Medulla oblongata (tissue), 1 donor: ENCODE measurements at regions not wholly inside any gene's neighbourhood (a gene's known extent, or its start where the extent isn't known, plus 50 kb on each side); places are given as distances from the start of the nearest gene placed in this dataset.
"Not testable (repeated sequence)": the region's sequence is repeated elsewhere in the genome, so short reads cannot be mapped to it uniquely, and the experiment has no call there.

Source experiments
- DNase-seq: peaks from one replicate; pipeline ENCODE4 v3.0.0-alpha.2; 2015; ENCODE audit errors: extremely low spot score

- DNase-seq = no peak
Observed at GRCh38 chr4:175033162-175033561, 115.0 kb downstream of the ADAM29 start.

- DNase-seq = no peak
Observed at GRCh38 chr4:175034007-175034406, 115.8 kb downstream of the ADAM29 start.

DNA sequence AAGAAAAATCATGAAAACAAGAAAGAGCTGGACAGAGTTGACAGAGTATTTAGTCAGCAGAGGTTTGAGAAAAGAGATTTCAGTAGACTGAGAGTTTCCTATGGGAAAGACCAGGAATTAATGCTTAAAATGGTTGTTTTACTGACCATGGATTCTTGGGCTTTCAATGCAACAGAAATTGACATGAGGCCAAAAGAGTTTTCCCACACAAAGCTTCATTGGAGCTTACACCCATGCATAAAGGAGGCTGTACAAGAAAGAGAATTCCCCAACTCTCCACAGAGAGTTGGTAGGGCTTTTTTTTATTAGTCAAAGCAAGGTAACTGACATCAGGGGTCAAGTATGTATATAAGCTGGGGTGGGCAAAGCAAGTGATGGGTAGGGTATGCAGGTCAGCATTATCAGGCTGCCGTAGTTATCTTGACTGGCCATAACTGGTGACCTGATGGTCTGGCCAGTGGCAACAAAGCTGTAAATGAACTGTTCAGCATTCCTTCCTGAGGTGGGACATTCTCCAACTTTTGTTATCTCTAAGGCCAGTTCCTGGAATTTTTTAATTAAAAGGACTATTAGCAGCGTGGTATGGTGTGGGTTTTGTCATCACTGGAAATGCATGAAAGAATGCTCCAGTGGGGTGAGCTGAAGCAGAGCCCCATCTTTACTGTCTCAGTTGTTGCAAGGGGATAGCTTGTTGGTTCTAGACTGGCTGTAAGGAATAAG, 117.0 kb downstream of the ADAM29 start:
- no peak for DNase-seq

- no peak for DNase-seq
Observed at GRCh38 chr4:175035905-175036304, 117.7 kb downstream of the ADAM29 start.

DNA sequence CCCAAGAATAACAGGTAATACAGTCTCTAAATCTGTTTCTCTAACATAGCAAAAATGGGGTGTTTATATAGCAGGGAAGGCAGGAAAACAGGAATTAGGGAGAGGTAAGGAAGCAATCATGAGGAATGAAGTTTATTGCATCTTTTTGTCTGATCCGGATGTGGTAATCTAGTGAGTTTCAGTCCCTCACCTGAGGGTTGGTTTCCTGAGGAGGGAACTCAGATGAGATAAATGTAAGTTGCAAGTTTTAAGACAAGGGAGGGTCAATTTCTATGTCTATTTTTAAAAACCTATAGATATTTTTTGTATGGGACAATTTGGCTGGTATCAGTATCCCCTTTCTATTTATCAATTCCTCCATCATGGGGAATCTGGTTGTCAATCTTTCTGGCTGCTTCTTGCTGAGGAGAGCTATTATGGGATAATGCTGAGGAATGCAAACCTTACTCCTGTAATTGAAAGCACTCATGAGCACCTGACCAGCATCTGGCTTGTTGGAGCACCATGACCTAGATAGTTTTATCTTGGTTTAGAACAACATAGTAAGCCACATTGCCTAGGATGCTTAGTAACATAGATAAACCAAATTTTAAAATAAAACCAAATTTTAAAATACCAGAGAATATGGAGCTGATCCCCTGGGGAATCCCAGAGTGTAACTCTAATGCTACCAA, 130.1 kb downstream of the ADAM29 start:
- DNase-seq = no peak

DNA sequence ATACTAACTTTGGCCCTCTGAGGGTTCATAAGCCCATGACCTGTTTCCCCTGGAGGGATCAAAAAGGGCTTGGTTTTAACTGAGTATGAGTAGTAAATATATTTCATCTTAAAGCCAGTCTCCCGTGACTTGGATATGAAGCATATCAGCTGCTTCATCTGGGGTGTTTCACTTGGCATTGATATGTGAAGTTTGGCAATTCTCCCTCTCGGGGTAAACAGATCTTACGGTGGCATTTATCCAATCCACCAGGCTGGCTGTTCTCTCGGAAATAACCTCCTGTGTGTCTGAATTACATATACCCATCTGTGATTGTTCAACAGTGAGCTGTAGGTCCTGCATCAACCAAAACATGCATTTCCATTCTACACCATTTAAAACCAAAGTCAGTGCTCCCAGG, 130.7 kb downstream of the ADAM29 start:
- DNase-seq = no peak

DNA sequence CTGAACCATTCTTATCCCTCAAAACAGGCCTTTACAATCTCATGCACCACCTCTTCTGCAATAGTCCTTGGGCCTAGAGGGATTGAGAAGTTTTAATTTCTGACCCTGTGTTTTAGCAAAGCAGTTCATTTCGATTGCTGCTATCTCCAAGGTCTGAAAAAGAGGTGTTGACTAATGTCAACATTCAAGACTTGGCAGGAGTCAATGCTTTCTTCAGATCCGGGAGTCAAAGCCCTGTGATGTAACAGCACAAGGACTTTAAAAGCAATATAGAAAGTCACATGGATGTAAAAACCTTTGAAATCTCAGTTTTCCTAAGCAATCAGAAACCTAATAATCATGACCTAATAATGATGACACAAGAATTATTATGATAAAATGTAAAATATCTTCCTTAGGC, 133.8 kb downstream of the ADAM29 start:
- no peak for DNase-seq

- DNase-seq = no peak
Observed at GRCh38 chr4:175054980-175055379, 136.8 kb downstream of the ADAM29 start.

DNA sequence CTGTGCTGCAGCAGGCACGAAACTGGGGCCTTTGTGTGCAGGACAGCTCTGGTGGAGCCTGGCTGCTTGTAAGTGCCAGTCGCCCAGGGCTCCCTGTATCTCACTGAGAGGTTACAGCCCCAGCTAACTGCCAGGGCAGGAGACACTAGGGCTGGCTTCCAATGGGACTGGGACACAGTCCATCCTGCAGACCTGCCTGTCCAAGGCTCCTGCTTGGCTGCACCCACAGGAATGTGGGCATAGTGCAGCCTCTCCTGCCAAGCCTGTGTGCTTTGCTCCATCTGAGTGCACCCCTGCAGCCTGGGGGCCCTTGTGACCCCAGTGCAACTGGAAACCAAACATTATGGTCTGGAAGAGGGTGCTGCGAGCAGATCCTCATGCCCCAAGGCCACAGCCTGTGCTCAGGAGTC, 144.0 kb downstream of the ADAM29 start:
- no peak for DNase-seq

- DNase-seq = no peak
Observed at GRCh38 chr4:175065228-175065627, 147.1 kb downstream of the ADAM29 start.

DNA sequence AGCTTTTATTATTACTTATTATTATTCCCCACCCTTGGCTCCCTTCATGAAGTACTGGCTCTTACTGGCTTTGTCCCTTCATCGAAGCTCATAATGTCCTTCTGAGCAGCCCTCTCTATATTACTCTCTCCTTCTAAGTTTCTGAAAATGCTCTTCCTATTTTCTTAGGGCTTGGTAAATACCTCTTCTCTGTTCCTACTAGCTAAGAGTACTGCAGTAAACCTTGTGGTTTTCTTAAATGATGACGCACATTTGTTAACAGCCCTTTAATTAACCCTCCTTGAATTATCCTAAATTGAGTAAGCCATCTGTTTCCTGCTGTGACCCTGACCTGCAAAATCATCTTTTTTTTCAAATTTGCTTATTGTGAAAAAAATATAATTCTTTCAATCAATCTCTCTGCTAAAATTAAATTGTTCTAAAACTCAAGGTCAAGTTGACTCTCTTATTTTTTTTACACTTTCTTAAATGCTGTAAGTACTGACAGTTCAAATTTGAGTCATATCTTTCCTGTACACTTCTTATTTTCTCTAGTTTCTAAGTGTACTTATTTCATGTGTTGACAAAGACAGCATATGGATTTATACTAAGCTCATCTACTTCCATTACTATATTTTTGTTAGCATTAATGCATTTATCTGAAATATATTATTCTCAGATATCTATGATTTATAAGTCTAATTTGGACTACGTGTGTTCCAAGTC, 148.9 kb downstream of the ADAM29 start:
- DNase-seq = no peak

DNA sequence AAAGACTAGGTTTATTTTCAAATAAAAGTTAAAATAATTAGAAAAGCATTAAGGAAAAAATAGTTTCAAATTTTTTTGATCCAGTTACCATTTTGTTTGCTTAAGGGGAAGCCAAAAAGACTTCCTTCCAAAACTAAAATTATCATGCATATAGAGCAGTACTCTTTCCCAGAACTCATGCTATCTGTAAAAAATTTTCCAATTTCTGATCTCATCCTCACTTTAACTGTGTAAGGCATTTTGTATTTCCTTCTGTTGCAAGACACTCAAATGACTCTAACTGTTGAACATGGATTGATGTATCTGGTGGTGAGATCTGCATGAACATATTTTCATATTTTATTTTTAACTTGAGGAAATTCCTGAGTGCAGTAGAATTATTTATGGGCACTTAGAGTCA, 150.1 kb downstream of the ADAM29 start:
- no peak for DNase-seq

DNA sequence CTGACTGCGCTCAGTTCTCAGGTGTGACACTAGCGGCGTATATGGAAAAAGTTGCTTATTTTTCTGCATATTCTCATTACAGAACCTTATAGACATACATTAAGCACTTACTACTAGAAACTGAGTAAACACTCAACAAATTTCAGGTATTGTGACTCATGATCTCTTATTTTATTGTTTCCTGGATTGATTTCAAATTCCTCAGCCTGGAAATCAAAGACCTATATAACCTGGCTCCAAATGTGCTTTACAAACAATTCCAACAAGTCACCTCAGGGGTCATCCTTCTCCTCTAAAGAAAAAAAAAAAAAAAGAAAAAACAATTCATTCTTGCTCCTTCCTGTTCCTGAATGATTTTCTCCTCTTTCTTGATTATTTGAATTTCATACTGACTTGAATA, 152.3 kb downstream of the ADAM29 start:
- DNase-seq = no peak

- no peak for DNase-seq
Observed at GRCh38 chr4:175071123-175071522, 153.0 kb downstream of the ADAM29 start.

DNA sequence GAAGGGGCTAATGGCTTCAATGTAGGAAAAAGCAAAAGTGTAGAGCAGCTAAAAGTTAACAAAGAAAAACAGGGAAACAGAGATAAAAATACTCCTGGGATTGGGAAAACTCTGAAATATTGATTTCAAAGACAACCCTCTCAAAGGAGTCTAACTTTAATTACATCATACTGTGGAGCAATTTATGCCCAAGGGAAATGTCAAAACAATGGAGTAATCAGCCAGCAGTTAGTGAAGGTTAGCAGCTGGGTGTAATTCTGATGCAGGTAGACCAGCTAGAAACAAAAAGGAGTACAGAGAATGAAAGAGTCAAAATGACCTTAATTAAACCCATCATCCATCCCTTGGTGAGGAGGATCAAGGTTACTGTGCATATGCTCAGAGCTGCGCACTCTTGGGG, 169.0 kb downstream of the ADAM29 start:
- no peak for DNase-seq

- DNase-seq = no peak
Observed at GRCh38 chr4:175090116-175090515, 172.0 kb downstream of the ADAM29 start.

DNA sequence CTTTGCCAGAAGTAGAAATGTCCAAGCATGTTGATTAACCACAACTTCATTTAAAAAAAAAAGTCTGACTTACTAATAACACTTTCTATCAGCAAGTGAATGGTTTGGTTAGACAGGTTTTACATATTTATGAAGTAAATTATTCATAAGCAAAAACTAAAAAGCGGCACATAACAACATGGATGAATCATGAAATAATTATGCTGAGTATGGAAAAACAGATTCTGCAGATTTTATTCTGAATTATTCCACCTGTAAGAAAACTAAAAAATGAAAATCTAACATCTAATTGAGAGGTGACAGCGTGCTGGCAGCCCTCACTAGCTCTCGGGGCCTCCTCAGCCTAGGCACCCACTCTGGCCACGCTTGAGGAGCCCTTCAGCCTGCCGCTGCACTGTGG, 173.5 kb downstream of the ADAM29 start:
- no peak for DNase-seq

DNA sequence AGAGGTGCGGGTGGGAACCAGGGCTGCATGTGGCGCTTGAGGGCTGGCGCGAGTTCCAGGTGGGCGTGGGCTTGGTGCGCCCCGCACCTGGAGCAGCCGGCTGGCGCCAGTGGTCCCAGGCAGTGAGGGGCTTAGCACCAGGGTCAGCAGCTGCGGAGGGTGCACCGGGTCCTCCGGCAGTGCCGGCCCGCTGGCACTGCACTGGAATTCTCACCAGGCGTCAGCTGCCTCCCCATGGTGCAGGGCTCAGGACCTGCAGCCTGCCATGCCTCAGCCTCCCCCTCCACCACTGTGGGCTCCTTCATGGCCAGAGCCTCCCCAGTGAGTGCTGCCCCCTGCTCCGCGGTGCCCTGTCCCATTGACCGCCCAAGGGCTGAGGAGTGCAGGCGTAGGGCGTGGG, 174.0 kb downstream of the ADAM29 start:
- DNase-seq = no peak

DNA sequence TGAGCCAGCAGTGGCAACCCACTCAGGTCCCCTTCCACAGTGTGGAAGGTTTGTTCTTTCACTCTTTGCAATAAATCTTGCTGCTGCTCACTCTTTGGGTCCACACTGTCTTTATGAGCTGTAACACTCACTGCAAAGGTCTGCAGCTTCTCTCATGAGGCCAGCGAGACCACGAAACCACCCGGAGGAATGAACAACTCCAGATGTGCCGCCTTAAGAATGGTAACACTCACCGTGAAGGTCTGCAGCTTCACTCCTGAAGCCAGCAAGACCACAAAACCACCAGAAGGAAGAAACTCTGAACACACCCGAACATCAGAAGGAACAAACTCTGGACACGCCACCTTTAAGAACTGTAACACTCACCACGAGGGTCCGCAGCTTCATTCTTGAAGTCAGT, 174.9 kb downstream of the ADAM29 start:
- DNase-seq = not testable (repeated sequence)

- DNase-seq = no peak
Observed at GRCh38 chr4:175103403-175103802, 185.2 kb downstream of the ADAM29 start.

- no peak for DNase-seq
Observed at GRCh38 chr4:175106301-175106700, 188.1 kb downstream of the ADAM29 start.

GRCh38 chr4:175109933-175110332, 191.8 kb downstream of the ADAM29 start:
- DNase-seq = no peak
